PC-3 (cell line): ENCODE measurements at regions not wholly inside any gene's neighbourhood (a gene's known extent, or its start where the extent isn't known, plus 50 kb on each side); places are given as distances from the start of the nearest gene placed in this dataset.

Experiments used
- ATAC-seq: fragments of 200-7000 bp; cut with Tn5 transposase; 2 replicates; pipeline ENCODE4 v1.9.1; 2020; ENCODE audit warnings: mild to moderate bottlenecking, moderate library complexity
- BruUV-seq: library from RNA; stranded (reverse); fragments of 400-500 nt; replicated peaks from 2 replicates; lab custom pipeline; 2021; lab: Mats Ljungman, UMichigan
- CTCF ChIA-PET: fragments of 300-600 bp; sonication (Branson Sonifier 250); formaldehyde crosslinking; loops from one replicate; lab custom pipeline; 2022; ENCODE audit warnings: antibody characterized with exemption; lab: Charles Lee
- POLR2A ChIA-PET: fragments of 300-600 bp; sonication (Branson Sonifier 250); formaldehyde crosslinking; loops from one replicate; lab custom pipeline; 2022; ENCODE audit warnings: antibody characterized with exemption; ENCODE audit not compliant: unreplicated experiment; lab: Charles Lee
- DNase-seq: peaks from one replicate; pipeline ENCODE4 v3.0.0-alpha.2; 2015
- H2AFZ ChIP-seq: fragments of 300-600 bp; sonication (generic); 2 replicates; pipeline ENCODE4 v1.6.0; 2016; ENCODE audit warnings: antibody characterized with exemption, low read length
- H3F3A ChIP-seq: fragments of 300-600 bp; sonication (generic); one replicate; pipeline ENCODE4 v1.6.0; 2017; ENCODE audit warnings: antibody characterized with exemption, low read length, control low read depth, mild to moderate bottlenecking; ENCODE audit not compliant: unreplicated experiment
- H3K27ac ChIP-seq: fragments of 300-600 bp; sonication (generic); 2 replicates; pipeline ENCODE4 v1.5.1; 2016; ENCODE audit warnings: mild to moderate bottlenecking, low read length
- H3K27me3 ChIP-seq: fragments of 300-600 bp; sonication (generic); 2 replicates; pipeline ENCODE4 v1.6.1; 2016; ENCODE audit warnings: low read length, mixed read lengths
- H3K36me3 ChIP-seq: fragments of 300-600 bp; sonication (generic); 2 replicates; pipeline ENCODE4 v1.6.1; 2016; ENCODE audit warnings: low read depth, mixed run types, low read length, mixed read lengths
- H3K4me1 ChIP-seq: fragments of 300-600 bp; sonication (generic); 2 replicates; pipeline ENCODE4 v1.5.1; 2016; ENCODE audit warnings: low read length; ENCODE audit not compliant: insufficient read depth
- H3K4me2 ChIP-seq: fragments of 300-600 bp; sonication (generic); 2 replicates; pipeline ENCODE4 v1.6.0; 2016; ENCODE audit warnings: low read length
- H3K4me3 ChIP-seq: fragments of 300-600 bp; sonication (generic); 2 replicates; pipeline ENCODE4 v1.5.1; 2016; ENCODE audit warnings: mild to moderate bottlenecking, low read length, mixed read lengths
- H3K79me2 ChIP-seq: fragments of 300-600 bp; sonication (generic); 2 replicates; pipeline ENCODE4 v1.6.1; 2017; ENCODE audit warnings: low read length, mixed read lengths
- H3K9ac ChIP-seq: fragments of 300-600 bp; sonication (generic); 2 replicates; pipeline ENCODE4 v1.6.0; 2016; ENCODE audit warnings: mild to moderate bottlenecking, low read length
- H3K9me2 ChIP-seq: fragments of 300-600 bp; sonication (generic); replicated peaks from 2 replicates; pipeline ENCODE4 v1.6.1; 2016; ENCODE audit warnings: mixed run types, low read length, mixed read lengths
- H3K9me3 ChIP-seq: fragments of 300-600 bp; sonication (generic); 2 replicates; pipeline ENCODE4 v1.6.1; 2016; ENCODE audit warnings: low read length, mixed read lengths
- H4K20me1 ChIP-seq: fragments of 300-600 bp; sonication (generic); 2 replicates; pipeline ENCODE4 v1.6.1; 2016; ENCODE audit warnings: low read length, mixed read lengths
- EZH2 ChIP-seq: fragments of 300-600 bp; sonication (generic); IDR thresholded peaks from one replicate; pipeline ENCODE4 v1.6.1; 2017; ENCODE audit warnings: antibody characterized with exemption, mild to moderate bottlenecking, low read length; ENCODE audit not compliant: unreplicated experiment
- EZH2phosphoT487 ChIP-seq: fragments of 300-600 bp; sonication (generic); IDR thresholded peaks from 2 replicates; pipeline ENCODE4 v1.6.1; 2018; ENCODE audit warnings: mild to moderate bottlenecking, antibody characterized with exemption, low read length, borderline replicate concordance
- intact Hi-C: fragments of 100-400 bp; cut with micrococcal nuclease; formaldehyde crosslinking; loops from 2 replicates; pipeline ENCODE4 v1.9.0; 2023
- TF ChIP-seq, protein P1 (sequence below): fragments of 300-600 bp; sonication (generic); conservative IDR thresholded peaks from 2 replicates; pipeline ENCODE4 v1.5.1; 2017; ENCODE audit warnings: antibody characterized with exemption, low read depth, mild to moderate bottlenecking, low read length

DNA sequence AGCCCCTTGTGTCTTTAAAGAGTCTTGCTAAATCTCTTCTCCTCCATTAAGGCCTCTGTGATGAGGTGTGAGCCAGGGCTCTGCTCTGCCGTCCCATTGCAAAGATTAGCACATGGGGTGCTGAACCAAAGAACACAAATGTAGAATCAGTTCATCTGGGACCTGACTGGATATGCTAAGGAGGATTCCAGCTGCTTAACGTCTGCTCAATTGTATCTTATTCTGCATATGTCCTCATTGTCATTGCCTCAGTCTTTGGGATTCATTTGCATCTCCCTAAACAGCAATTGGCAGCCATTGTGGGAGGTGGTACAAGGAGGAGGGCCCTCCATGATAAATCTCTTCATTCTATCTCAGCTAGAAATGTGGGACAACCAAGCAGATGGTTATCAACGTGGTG lies 106.3 kb upstream of the ADAMTS18 start:
- TF ChIP-seq, protein P1, sequence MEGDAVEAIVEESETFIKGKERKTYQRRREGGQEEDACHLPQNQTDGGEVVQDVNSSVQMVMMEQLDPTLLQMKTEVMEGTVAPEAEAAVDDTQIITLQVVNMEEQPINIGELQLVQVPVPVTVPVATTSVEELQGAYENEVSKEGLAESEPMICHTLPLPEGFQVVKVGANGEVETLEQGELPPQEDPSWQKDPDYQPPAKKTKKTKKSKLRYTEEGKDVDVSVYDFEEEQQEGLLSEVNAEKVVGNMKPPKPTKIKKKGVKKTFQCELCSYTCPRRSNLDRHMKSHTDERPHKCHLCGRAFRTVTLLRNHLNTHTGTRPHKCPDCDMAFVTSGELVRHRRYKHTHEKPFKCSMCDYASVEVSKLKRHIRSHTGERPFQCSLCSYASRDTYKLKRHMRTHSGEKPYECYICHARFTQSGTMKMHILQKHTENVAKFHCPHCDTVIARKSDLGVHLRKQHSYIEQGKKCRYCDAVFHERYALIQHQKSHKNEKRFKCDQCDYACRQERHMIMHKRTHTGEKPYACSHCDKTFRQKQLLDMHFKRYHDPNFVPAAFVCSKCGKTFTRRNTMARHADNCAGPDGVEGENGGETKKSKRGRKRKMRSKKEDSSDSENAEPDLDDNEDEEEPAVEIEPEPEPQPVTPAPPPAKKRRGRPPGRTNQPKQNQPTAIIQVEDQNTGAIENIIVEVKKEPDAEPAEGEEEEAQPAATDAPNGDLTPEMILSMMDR = no peak
- TF ChIP-seq EZH2 = no peak
- no peak for TF ChIP-seq EZH2phosphoT487
- CTCF ChIA-PET = no interaction called here
- H3K27ac ChIP-seq = no peak overlapping the region
- H3K4me2 ChIP-seq = no peak overlapping the region
- H3K36me3 ChIP-seq = no peaks in the 10 kb centered on the region
- no peak overlapping the region for H2AFZ ChIP-seq
- no peaks in the 10 kb centered on the region for H3K4me1 ChIP-seq
- H3K79me2 ChIP-seq = no peaks in the 10 kb centered on the region
- no peaks in the 10 kb centered on the region for H3K9me3 ChIP-seq
- ATAC-seq = no peak
- no peaks in the 10 kb centered on the region for H3F3A ChIP-seq
- DNase-seq = no peak
- intact Hi-C loops = no loop called here
- POLR2A ChIA-PET = no interaction called here
- BruUV-seq = no TSS peak
- no peak overlapping the region for H3K4me3 ChIP-seq
- H4K20me1 ChIP-seq = no peaks in the 10 kb centered on the region
- H3K27me3 ChIP-seq = peaks cover 8% of the 10 kb centered on the region; the same call in 1 of the 2 replicates
- no peak overlapping the region for H3K9ac ChIP-seq
- H3K9me2 ChIP-seq = no peaks in the 10 kb centered on the region

- POLR2A ChIA-PET = no interaction called here
- TF ChIP-seq EZH2 (no peak), EZH2phosphoT487 (no peak)
- TF ChIP-seq, protein P1 = no peak
- BruUV-seq = no TSS peak
Measured at GRCh38 chr16:77548151-77548550, 113.3 kb upstream of the ADAMTS18 start.

DNA sequence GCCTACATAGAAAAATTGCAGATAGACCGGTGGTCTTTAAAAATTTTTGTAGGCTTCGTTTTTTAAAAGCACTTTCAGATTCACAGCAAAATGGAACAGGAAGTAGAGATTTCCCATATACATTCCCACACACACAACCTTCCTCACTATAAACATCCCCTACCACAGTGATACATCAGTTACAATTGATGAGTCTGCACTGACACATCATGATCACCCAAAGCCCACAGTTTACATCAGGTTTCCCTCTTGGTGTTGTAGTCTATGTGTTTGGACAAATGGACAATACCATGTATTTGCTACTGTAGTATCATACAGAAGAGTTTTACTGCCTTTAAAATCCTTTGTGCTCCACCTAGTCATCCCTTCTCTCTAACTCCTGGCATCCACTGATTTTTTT lies 113.9 kb upstream of the ADAMTS18 start:
- ATAC-seq (no peak), DNase-seq (peak; percentile 4)
- Histone ChIP-seq H3K4me2 (no peak overlapping the region), H4K20me1 (no peaks in the 10 kb centered on the region), H3K4me1 (no peaks in the 10 kb centered on the region), H3K79me2 (no peaks in the 10 kb centered on the region), H3K27me3 (peaks cover 14% of the 10 kb centered on the region), H3K36me3 (no peaks in the 10 kb centered on the region), H3K27ac (no peak overlapping the region), H3F3A (no peaks in the 10 kb centered on the region), H3K9me2 (no peaks in the 10 kb centered on the region), H3K4me3 (no peak overlapping the region), H3K9me3 (no peaks in the 10 kb centered on the region), H2AFZ (no peak overlapping the region), H3K9ac (no peak overlapping the region)
- BruUV-seq = no TSS peak
- TF ChIP-seq, protein P1 = no peak
- POLR2A ChIA-PET = no interaction called here
- intact Hi-C loops = no loop called here
- CTCF ChIA-PET = no interaction called here

More at GRCh38 chr16:77548151-77548550, 113.3 kb upstream of the ADAMTS18 start:
- no peaks in the 10 kb centered on the region for H3K9me3 ChIP-seq
- peaks cover 14% of the 10 kb centered on the region for H3K27me3 ChIP-seq
- no peak overlapping the region for H3K27ac ChIP-seq
- no peak overlapping the region for H3K9ac ChIP-seq
- CTCF ChIA-PET = no interaction called here
- H3K79me2 ChIP-seq = no peaks in the 10 kb centered on the region
- H3F3A ChIP-seq = no peaks in the 10 kb centered on the region
- no peaks in the 10 kb centered on the region for H3K9me2 ChIP-seq
- no peak overlapping the region for H2AFZ ChIP-seq
- H4K20me1 ChIP-seq = no peaks in the 10 kb centered on the region
- no peak overlapping the region for H3K4me3 ChIP-seq
- no peak for ATAC-seq
- DNase-seq = no peak
- no peaks in the 10 kb centered on the region for H3K4me1 ChIP-seq
- H3K36me3 ChIP-seq = no peaks in the 10 kb centered on the region
- intact Hi-C loops = no loop called here
- H3K4me2 ChIP-seq = no peak overlapping the region
